ENCODE measurements at regions not wholly inside any gene's neighbourhood (a gene's known extent, or its start where the extent isn't known, plus 50 kb on each side); places are given as distances from the start of the nearest gene placed in this dataset.

GRCh38 chr15:60215225-60215963 is 182.4 kb downstream of the ANXA2 start:
- no peak for DNase-seq

DNA sequence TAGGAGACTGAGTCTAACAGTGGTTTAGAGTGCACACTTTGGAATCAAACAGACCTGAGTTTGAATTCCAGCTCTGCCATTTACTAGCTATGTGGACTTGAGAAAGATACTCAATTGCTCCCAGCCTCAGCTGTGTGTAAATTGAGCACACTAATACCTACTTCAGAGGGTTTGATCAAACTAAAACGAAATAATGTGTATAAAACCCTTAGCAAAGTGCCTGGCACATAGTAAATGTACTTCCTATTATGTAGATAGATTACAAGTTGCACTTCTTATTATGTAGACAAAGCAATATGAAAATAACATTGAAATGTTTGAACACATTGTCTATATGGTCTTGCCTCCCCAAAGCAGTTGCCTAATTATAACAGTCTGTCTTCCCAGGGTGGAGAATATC is 180.6 kb downstream of the ANXA2 start:
- DNase-seq: no peak

DNA sequence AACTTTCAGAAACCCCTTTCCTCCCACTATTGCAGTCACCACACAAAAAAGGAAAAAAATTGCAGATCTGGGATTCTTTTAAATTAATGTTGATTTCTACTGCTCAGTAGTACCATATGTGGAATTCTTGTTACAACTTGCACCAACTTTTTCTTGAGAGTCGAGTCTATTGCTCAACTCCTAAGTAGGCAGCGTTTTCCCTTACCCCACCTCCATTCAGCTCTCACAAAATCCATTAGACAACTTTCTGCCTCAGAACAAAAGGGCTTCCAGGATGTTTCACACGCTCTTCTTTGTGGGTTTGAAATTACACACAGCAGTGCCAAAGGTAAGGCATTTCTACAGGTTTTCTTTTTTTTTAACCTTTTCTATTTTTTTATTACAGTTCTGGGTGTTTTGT is 179.5 kb downstream of the ANXA2 start:
- DNase-seq: no peak

DNA sequence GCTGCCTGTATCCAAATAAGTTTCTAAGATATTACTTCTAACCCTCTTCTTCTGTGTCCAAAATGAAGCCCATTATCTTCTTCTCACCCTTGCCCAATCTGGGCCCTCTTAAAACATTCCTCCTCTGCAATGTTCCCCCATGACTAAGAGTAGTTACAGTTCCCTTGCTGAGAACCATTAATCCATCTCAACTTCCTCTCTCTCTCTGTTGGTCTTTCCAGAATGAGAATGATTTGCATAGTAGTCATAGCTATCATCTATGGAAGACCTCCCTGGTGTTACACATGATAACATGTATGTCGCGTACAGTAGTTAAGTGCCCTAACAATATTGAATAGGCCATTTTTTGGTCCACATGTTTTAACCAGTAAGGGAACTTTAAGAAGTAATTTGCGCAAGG is 177.9 kb downstream of the ANXA2 start:
- peak; percentile 92 for DNase-seq

GRCh38 chr15:60221356-60221755 is 176.4 kb downstream of the ANXA2 start:
- no peak for DNase-seq

GRCh38 chr15:60222404-60222803 is 175.4 kb downstream of the ANXA2 start:
- DNase-seq: no peak

DNA sequence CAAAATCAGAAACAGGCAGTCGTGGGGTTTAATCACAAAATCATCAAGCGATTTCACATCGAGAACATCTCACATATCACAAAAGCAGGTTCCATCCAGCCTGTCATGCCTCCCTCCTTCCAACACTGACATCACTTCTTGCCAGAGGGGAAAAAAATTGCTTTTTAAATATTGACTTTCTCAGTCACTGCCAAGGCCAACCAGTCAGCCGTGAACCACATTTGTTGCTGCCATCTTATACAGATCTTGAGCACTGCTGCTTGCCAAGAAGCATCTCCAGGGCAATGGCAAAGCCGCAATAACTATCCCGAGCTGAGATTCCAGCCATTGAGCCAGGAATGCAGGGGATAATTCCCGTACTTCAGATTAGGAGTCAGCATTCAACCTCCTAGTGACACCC is 174.6 kb downstream of the ANXA2 start:
- no peak for DNase-seq

GRCh38 chr15:60226924-60227323 is 170.9 kb downstream of the ANXA2 start:
- no peak for DNase-seq

- DNase-seq: peak; percentile 99
These were observed 169.7 kb downstream of the ANXA2 start for GRCh38 chr15:60228101-60228500.

DNA sequence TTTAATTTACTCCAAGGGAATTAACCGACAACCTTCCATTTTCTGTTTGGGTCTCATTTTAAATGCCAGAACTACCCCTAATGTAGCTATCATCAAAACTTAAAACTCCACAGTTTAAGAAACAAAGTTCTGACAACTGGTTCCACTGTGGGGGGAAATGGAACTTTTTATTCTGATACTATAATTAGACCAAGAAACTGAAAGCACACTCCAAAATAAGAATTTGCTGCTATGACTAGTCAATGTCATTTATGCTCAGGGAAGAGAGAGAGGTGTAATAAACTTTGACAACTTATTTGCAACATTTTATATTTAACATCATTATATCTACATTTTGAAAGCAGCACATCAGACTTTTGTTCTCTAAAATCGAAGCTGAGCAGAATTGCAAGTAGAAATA is 169.2 kb downstream of the ANXA2 start:
- no peak for DNase-seq

- DNase-seq: no peak
These were observed 161.7 kb downstream of the ANXA2 start for GRCh38 chr15:60235951-60236710.

DNA sequence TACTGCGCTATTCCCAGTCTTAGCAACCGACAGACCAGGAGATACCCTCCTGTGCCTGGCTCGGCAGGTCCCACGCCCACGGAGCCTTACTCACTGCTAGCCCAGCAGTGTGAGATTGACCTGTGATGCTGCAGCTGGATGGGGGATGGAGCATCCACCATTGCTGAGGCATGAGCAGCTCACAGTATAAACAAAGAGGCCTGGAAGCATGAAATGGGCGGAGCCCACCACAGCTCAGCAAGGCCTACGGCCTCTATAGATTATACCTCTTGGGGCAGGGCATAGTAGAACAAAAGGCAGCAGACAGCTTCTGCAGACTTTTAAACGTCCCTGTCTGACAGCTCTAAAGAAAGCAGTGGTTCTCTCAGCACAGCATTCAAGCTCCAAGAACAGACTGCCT is 160.3 kb downstream of the ANXA2 start:
- no peak for DNase-seq

GRCh38 chr15:60243769-60244168 is 154.0 kb downstream of the ANXA2 start:
- DNase-seq: peak; percentile 97

DNA sequence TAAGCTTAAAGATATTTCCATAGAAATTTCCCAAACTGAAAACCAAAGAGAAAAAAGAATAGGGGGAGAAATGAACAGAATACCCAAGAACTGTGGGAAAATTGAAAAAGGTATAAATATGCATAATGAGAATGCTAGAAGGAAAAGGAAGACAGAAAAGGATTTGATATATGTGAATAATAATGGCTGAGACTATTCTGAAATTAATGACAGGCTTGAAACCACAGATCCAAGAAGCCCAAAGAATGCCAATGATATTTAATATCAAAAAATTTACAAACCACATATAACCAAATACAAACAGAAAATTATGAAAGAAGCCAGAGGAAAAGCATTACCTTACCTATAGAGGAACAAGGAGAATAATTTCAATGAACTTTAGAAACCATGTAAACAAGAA is 153.0 kb downstream of the ANXA2 start:
- no peak for DNase-seq

GRCh38 chr15:60250316-60250715 is 147.5 kb downstream of the ANXA2 start:
- no peak for DNase-seq

GRCh38 chr15:60251300-60252070 is 146.3 kb downstream of the ANXA2 start:
- DNase-seq: no peak

DNA sequence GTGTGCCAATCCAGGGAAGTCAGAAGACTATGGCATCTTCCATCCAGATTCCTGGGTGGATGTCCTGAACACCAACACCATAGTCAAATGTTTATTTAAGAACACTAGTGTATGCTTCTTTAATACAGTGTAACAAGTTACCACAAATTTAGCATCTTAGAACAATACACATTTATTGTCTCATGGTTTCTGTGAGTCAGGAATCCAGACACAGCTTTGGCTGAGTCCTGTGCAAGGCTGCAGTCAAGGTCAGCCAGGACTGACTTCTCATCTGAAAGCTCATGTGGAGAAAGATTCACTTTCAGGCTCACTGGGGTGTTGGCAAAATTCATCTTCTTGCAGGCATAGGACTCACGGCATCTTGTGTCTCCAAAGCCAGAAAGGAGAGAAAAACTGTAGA is 143.4 kb downstream of the ANXA2 start:
- DNase-seq: no peak

- peak; percentile 85 for DNase-seq
These were observed 142.4 kb downstream of the ANXA2 start for GRCh38 chr15:60255390-60255789.

DNA sequence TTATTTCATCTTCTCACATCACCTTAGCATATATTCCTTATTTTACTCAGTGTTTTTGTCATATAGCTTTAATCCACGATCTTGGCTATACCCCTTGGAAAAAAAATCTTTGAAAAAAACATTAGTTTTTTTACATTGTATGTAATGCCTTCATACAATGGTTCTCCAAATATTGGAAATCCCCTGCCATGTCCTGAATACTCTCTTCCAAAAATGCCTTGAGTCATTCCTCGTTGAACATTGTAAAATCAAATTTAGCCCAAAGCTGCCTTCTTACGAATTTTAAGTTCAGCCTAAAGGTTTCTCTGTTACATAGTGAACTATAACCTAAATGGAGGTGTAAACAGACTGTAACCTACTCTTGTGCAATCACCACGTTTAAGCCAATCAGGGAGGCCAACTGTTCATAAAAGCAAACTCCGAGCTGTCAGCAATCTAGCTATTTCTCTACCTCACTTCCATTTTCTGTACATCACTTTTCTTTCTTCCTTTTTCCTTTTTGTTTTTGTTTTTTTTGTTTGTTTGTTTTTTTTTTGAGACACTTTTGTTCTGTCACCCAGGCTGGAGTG is 140.1 kb downstream of the ANXA2 start:
- no peak for DNase-seq

DNA sequence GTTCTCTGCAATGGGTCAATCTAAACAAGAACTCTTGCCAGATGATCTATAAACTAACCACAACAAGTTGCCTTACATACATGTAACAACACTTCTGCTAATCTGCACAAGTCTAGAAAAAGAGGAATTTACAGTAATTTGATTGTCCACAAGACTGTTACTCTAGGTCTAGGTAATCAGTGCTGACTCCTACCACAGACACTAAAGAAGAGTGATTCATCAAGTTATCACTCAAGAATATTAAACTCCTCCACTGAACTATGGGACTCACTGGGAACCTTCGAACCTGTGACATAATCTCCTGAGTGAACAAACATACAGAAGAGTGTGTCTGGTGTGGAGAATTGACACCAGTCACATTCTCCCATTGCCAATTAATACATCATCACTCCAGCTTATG is 138.3 kb downstream of the ANXA2 start:
- DNase-seq: peak; percentile 77

DNA sequence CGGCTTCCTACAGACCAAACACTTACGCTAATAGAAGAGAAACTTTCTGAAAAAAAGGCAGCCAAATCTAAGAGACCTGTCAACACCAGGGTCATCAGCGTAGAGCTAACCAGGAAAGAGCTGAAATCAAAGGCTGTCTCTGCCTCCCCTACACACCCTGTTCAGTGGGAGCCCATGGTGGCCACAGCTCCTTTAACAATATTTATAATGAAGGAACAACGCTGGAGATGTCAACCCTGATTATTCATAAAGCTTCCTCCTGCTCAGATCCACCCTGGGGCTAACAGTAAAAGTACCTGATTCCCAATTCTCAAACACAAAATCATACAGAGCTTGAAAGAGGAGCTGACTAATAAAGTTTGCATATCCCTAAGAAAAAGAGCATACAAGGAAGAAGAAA is 133.7 kb downstream of the ANXA2 start:
- no peak for DNase-seq

- no peak for DNase-seq
These were observed 133.2 kb downstream of the ANXA2 start for GRCh38 chr15:60264566-60264965.

- DNase-seq: no peak
These were observed 132.7 kb downstream of the ANXA2 start for GRCh38 chr15:60265057-60265456.
